Urothelium cell line (cell line): ENCODE measurements at regions not wholly inside any gene's neighbourhood (a gene's known extent, or its start where the extent isn't known, plus 50 kb on each side); places are given as distances from the start of the nearest gene placed in this dataset.
A peak's percentile ranks its signal among the peaks of the same experiment; 100 is the strongest.

Experiments used
- DNase-seq: peaks from one replicate; pipeline ENCODE4 v3.0.0; 2011; ENCODE audit warnings: low spot score, mixed read lengths
- FAIRE-seq: peaks from 2 replicates; lab custom pipeline; 2011; peaks lifted over from hg19 to GRCh38; lab: Jason Lieb, UNC

DNA sequence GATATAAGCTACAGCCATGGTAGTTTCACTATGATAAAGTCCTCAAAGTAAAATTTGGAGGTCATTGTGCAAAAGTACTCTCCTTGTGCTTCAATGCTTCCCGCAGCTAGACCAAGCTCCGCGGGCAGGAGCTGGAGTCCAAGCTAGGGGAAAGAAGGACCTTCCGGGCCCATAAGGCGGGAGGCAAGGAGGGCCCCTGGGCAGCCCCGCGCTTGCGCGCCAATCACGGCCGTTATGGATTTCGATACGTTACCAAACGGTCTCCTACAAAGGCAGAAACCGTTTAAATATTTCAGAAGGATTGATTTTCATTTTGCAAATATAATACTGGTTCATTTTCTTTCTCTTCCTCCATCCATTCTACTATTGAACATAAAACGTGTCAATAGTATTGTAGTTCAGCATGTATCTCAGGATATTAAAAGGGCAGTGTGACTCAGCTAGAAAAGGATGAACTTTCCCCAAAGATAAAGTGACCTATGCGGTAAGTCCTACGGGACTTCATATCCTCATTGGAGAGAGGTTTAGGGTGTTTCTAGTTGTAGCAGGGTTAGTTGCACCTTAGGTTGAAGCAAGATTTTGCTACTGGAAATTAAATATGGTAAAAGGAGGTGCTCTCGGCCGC, 128.0 kb downstream of the KIF20B start:
- no peak for DNase-seq
- no peak for FAIRE-seq

DNA sequence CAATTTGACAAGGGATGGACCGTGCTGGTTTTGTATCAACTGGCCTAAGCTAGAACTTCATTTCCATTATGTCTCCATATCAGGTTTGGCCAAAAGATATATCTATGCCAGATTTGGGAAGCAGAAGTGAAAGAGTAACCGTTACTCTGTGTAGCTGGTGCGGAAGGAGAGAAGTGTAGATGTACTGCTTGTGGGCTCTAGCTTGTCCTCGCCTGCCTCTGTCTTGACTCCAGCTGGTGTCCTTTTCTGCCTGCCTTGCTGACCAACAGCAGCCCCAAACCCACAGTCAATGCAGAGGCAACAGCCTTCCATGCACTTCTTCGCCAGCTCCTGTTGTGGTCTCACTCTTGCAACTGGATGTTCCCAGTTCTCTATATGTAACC, 128.5 kb downstream of the KIF20B start:
- FAIRE-seq (no peak), DNase-seq (no peak)

DNA sequence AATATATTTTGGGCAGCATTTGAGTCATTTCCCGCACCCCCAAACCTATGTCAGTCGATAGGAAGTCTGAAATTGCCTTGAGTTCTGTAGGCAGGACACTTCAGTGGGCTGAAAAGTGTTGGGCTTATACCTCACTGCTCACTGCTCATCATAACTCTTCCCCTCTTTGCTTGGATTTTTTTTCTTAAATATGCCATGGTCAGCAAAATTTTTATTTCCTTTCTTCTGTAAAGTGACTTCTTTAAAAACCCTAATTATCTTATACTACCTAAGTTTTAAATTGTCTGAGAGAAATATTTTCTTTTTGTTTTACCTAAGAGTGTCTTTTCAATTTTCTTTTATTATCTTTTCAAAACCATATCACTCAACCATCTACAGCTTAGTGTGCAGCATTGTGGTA, 129.2 kb downstream of the KIF20B start:
- FAIRE-seq (no peak), DNase-seq (no peak)

DNA sequence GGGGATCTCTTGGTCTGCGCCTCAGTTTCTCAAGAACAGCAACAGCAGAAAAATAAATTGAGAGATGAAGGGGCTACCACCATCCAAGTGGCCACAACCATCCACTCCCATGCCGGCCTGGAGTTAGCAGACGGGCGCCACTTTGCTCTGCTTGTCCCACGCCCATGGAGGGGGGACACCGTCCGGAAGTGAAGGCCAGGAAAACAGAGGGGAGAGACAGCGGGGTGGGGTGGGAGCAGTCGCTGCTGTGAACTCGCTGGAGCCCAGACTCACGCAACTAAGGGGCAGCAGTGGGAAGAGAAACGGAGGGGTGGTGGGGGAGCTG, 135.4 kb downstream of the KIF20B start:
- no peak for FAIRE-seq
- DNase-seq, result no peak

DNA sequence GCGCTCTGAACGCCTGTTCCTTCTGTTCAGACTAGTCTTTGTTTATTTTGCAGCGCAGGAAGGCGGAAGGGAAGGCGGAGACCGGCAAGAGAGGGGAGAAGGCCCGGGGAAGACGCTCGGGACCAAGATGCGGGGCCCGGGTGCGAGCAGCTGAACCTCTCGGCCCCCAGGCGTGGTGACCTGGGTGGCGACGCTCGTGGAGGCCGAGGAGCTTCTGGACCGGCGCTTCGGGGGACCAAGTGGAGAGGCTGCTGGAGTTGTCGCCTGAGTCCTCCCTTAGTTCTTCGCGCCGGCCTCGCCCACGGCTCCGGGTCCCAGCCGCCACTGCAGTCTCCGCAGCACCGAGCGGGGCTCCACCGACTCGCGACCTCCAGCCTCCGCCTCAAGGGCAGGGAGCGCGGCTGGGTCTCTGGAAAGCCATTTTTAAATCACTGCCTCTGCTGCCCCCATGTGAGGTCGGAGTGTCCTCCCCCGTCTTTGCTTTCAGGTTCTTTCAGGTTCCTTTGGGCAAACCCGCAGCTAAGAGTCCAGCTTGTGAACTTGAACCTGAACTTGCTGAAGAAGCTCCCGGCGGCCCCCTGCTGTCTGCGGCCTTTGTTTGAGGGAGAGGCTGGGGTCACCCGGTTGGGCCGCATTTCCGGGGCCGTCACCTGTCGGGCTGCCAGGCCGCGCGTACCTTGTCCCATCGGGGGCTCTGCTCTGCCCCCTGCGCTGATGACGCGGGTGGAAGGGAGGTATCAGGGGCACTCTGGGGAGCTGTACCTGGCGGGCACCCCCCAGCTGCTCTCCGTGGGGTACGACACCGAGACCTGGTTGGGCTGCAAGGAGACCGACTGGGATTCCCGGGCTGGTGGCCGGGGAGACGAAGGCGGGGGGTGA, 136.0 kb downstream of the KIF20B start:
- DNase-seq (no peak), FAIRE-seq (no peak)

DNA sequence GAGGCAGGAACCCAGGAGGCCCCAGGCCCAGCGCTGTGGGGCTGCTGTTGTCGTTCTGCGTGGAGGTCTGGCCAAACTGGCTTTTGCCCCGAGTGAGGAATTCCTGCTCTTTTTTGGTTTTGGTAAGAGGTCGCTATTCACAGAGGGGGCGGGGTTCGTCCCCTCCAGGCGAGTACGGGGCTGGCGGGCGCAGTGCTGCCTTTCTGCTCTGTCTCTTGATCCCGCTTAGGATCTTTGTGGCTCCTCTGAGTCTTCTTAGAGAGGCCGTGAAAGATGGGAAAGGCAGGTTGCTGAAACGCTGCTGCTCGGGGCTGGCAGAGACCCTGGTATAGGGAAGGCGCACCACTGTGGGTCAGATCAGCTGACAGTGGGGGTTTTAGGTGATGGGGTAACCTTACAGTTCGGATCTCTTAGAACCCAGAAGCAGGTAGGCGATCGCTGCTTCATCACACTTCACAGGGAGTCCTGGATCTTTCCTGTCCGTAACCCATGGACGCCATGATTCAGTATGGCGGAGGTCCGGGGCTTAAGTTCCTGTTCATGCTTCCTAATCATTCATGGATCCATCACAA, 136.7 kb downstream of the KIF20B start:
- DNase-seq, result no peak
- no peak for FAIRE-seq

DNA sequence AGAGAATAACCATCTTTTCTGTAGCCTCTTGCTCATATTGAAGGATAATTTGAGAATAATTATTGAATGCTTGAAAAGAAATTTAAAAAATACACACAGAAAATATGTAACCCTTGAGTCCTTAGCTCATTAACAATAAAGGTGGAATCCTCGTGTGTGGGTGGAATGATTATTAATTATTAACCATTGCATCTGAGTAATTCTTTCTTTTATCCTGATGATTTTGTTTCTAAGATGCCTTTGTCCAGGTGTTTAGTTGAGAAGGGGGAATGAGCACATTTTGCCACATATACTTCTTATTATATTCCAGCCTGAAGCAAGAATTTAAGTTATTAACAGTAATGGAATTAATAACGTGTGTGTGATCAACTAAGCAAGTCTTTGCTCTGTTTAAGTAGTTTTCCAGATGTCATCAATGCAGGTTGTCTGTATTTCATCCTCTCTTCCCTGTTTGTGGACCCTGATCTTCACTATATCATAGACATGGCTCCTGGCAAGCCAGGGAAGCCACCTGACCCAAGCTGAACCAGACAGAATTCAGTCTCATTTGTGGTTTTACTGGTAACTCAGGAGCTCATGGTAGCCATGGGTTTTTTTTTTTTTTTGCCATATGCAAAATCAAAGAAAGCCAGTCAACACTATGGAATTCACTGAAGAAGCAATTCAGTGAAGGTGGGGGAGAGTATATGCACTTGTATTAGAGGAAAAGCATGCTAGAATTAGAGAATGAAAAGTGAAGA, 144.3 kb downstream of the KIF20B start:
- FAIRE-seq, result no peak
- peak; percentile 34 for DNase-seq

DNA sequence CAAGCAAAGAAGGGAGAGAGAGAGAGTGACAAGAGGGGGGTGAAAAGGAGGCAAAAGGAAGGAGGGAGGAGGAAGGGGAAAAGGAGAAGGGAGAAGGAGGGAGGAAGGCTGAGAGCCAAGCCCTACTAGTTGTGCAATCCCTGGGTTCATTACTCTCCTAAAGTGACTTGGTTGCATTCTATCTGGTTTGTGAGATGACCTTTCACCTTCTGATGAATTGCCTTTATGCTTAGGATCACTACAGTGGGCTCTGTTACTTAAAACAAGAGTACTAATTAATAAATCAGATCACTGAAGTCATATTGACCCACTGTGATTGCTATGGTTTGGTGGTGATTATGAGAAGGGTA, 144.9 kb downstream of the KIF20B start:
- DNase-seq, result no peak

DNA sequence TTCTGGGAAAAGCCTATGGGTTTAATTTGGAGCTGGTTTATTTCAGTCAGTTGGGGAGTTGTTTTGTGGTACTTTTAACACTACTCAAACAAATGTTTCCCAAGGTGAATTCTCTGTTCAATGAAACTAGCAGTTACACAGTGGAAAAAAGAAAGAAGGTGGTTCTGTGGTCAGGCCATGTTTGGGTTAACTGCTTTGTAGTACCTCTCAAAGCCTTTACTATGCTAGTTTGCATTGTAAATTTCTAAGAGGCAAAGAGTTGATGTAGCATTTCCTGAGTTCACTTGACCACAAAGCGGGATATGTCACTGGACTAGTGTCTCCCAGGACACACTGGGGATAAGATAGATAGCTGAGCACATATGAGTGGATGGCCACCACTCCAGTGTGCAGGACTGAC, 145.4 kb downstream of the KIF20B start:
- DNase-seq (no peak), FAIRE-seq (no peak)

More for the DNA sequence above, 144.9 kb downstream of the KIF20B start:
- FAIRE-seq, result no peak

DNA sequence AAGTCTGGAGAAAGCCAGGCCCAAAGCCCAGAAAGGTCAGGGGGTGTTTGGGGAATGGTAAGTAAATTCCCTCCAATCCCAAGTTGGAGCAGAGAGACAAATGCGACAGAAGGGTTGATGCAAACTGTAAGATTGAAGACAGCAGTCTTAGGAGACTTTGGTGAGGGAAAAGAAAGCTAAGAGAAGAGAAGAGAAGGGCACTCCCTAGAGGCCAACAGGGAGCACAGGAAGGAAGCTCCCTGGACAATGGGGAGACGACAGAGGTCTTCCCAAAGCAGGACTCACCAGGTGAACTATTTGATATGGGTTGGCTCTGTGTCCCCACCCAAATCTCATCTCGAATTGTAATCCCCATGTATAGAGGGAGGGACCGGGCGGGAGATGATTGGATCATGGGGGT, 151.5 kb downstream of the KIF20B start:
- DNase-seq (no peak), FAIRE-seq (no peak)

DNA sequence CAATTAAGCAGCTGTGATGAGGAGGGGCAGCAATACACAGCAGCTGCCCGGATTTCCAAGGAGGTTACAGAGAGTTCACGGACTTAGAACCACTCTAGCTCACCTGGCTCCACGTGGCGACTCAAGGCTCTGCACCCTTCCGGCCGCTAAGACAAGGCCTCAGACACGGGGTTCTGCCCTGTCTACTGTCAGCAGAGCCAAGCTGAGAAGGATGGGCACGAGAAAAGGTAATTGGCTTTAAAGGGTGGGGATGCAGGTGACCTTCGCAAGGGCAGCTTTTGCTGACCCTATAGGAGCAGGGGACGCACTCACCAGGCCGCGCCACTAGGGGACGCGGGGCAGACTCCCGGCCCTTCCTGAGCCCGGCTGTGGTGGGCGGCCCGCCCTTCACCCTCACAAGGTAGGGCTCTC, 152.4 kb downstream of the KIF20B start:
- FAIRE-seq (no peak), DNase-seq (no peak)

DNA sequence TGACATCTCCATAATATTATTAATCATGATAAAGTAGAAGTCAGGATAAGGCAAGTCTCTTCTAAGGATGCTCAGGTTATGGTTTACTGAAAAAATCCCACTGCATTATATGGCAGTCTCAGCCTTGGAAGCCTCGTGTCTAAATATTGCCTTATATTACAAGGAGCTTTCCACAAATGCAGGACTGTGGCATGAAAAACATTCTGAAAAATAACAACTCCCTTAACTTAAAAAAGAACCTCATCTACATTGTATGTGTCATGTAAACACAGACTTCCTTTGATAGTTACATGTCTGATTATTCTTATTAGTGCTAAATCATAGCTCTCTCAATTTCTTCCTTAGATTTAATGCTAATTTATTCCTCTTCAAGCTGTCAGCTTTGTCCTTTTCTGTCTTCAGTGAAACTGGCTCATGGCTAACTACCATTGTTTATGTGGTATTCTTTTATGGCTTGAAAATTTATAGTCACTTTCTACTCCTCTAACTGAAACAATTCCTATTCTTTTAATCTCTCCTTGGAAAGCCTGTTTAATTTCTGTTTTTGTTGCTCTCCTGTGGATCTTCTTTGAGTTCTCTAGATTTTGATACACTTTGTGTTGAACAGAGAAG, 156.1 kb downstream of the KIF20B start:
- no peak for FAIRE-seq

DNA sequence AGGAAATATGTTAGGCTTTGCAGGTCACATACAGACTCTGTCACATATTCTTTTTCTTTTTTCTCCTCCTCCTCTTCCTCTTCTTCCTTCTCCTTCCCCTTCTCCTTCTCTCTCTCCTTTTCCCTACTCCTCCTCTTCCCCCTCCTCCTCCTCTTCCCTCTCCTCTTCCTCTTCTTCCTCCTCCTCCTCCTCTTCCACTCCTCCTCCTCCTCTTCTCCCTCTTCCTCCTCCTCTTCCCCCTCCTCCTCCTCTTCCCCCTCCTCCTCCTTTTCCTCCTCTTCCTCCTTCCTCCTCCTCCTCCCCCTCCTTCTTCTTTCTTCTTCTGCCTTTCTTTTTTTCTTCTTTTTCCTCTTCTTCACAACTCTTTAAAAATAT, 159.8 kb downstream of the KIF20B start:
- no peak for DNase-seq
- FAIRE-seq, result no peak

More for the DNA sequence above, 156.1 kb downstream of the KIF20B start:
- DNase-seq, result no peak

DNA sequence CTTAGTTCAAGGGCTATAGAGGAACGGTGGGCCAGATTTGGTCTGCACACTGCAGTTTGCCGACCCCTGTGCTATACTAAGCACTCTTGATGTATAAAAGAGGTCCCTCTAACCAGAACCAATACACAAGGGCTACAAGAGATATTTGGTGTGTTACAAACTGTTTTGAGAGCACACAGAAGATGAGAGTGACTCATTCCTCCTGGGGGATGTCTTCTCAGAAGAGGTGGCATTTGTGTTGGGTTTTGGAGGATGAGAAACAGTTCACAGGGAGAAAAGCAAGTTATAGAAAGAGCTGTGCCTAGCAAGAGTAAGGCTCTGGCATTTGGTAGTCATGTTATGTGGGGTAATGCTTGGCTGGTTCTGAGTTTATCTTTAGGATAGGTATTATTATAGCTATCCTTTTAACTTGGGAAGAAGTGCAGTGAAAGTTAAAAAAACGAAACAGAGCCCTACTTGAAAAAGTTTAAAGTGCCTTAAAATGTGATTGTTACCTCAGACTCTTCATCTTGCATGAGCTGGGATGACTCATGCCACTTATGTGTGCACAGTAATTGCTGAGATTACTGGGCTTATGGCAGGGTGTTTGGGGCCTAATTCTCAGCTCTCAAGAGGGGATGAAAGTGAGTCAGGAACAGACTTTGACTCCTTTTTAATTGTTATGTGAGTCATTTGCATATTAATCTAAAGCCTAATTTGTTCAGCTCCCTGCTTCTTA, 160.4 kb downstream of the KIF20B start:
- FAIRE-seq (peak; percentile 79), DNase-seq (peak; percentile 38)

DNA sequence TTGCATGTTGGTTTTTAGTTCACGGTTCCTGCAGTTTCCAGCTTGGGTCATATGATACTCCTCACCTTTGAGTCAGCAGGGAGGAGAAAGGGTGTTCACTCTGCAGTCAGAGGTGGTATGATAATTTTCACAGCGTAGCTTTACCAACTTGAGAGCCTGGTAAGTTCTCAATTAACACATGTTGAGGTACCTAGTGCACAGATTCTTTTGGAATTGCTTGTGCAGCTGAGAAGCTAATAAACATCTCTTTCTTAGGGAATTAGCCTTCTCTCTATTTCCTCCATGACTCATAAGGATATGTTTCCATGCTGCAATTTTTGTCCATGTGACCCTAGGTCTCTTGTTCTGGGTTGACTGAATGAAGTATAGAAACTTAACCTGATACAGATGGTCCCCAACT, 166.6 kb downstream of the KIF20B start:
- no peak for FAIRE-seq
- DNase-seq, result no peak

DNA sequence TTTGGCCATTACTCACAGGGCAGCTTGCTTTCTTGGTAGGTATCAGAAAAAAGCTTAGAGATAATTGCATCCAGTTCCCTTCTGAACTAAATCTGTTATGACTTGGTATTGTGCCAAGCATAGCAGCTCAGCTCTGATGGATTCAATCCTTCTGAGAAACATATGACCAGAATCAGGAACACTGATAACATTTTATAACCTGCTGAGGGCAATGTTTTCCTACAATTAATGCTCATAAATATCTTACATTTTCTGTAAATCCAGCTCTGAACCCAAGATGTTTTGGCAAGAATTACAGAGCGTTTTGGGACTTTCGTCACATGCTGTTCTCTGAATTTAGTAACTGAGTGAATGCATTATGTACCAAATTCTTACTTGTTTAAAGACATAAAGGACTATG, 167.8 kb downstream of the KIF20B start:
- DNase-seq, result no peak
- no peak for FAIRE-seq

DNA sequence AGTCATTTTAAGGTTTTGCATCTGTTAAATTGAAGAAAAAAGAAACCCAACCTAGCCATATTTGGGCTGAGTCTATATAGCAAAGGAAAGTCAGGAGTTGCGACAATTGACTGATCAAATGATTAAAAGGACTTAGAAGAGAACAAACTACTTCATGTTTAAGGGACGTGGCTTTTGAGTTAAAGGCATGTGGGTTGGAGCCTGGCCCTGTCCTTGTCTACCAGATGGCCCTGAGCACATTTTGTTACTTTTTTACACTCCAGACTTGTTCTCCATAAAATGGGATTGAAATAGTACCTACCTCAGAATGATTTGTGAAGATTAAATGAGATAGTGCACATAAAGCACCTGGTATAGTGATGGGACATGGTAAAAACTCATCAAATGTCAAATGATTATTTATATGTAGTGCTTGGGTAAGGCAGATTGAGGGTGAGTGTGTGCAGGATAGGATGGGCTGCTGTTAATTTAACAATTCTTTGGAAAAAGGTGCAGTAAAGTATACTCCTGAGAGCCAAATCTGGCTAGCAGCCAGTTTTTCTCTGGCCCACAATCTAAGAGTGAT, 168.3 kb downstream of the KIF20B start:
- FAIRE-seq (no peak), DNase-seq (no peak)

DNA sequence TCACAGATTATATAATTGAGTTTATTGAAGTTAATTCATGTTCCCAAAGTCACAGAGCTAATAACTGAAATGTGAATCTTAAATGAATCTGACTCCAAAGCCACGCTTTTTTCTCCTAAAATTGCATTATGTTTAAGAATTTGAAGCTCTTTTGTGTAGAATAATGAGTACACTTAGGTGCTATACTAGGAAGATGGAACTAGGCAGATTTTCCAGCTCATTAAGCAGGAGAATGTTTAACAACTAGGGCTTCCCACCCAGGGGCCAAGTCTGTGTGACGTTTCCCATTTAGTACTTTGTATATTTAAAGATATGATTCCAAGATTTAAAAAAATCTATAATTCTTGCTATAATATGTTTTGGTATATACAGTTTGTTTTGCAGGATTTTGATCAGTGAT, 169.5 kb downstream of the KIF20B start:
- DNase-seq, result no peak
- FAIRE-seq, result no peak

DNA sequence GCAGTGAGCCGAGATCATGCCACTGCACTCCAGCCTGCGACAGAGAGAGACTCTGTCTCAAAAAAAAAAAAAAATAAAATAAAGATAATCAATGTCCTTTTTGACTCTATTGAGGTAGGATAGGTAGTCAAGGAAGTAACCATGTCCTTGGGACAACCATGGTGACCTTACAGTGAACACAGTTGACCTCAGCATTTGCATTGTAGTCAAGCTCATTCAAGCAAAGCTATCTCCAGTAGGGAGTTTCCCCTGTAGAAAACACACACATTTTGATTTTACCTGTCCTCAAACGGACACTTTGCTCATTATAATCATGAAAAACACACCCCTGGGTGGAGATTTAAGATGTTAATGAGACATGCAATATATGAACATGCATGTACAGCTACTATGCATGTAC, 171.7 kb downstream of the KIF20B start:
- FAIRE-seq (no peak), DNase-seq (no peak)

DNA sequence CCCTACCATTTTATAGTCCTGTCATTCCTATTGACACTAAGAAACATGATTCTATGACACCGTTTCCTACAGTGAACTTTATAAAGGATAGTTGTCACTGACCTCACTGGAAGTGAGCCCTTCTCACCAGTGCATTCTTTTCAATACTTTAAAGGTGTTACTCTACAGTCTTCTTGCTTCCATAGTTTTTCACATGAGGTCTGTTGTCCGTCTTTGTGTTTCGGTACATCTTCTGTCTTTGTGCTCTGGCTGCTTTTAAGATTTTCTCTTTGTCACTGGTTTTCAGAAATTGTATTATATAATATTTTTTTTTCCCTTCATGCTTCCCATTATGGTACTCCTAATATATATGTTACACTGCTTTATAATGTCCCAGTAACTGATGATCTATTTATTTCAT, 174.2 kb downstream of the KIF20B start:
- no peak for DNase-seq
- no peak for FAIRE-seq
